ENCODE measurements at regions not wholly inside any gene's neighbourhood (a gene's known extent, or its start where the extent isn't known, plus 50 kb on each side); places are given as distances from the start of the nearest gene placed in this dataset.

DNA sequence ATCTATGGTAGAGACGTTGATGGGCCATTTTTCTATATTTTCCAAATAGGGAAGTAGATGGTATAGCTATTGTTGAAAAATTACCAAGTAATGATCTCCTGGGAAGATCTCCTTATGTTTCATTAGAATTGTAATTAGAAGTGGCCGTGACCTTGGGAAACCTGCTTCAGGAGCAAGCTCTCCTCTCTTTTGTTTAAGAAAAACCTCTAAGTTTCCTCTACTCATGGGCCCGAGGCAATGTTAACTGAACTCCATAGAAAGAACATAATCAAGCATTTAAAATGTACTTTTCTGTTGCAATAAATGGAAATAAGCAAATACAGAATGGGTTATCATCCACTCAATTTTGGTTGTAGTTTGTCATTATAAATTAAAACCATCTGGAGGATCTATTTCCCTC is 511.2 kb upstream of the MDFIC2 start:
- TF ChIP-seq CBFB (CRISPR knock-in tag; IDR thresholded peaks at IDR 0.05; ENCODE audit: low read depth) = no peak
- TF ChIP-seq, protein P1, sequence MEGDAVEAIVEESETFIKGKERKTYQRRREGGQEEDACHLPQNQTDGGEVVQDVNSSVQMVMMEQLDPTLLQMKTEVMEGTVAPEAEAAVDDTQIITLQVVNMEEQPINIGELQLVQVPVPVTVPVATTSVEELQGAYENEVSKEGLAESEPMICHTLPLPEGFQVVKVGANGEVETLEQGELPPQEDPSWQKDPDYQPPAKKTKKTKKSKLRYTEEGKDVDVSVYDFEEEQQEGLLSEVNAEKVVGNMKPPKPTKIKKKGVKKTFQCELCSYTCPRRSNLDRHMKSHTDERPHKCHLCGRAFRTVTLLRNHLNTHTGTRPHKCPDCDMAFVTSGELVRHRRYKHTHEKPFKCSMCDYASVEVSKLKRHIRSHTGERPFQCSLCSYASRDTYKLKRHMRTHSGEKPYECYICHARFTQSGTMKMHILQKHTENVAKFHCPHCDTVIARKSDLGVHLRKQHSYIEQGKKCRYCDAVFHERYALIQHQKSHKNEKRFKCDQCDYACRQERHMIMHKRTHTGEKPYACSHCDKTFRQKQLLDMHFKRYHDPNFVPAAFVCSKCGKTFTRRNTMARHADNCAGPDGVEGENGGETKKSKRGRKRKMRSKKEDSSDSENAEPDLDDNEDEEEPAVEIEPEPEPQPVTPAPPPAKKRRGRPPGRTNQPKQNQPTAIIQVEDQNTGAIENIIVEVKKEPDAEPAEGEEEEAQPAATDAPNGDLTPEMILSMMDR (IDR thresholded peaks at IDR 0.05) = no peak
- TF ChIP-seq, protein P2, sequence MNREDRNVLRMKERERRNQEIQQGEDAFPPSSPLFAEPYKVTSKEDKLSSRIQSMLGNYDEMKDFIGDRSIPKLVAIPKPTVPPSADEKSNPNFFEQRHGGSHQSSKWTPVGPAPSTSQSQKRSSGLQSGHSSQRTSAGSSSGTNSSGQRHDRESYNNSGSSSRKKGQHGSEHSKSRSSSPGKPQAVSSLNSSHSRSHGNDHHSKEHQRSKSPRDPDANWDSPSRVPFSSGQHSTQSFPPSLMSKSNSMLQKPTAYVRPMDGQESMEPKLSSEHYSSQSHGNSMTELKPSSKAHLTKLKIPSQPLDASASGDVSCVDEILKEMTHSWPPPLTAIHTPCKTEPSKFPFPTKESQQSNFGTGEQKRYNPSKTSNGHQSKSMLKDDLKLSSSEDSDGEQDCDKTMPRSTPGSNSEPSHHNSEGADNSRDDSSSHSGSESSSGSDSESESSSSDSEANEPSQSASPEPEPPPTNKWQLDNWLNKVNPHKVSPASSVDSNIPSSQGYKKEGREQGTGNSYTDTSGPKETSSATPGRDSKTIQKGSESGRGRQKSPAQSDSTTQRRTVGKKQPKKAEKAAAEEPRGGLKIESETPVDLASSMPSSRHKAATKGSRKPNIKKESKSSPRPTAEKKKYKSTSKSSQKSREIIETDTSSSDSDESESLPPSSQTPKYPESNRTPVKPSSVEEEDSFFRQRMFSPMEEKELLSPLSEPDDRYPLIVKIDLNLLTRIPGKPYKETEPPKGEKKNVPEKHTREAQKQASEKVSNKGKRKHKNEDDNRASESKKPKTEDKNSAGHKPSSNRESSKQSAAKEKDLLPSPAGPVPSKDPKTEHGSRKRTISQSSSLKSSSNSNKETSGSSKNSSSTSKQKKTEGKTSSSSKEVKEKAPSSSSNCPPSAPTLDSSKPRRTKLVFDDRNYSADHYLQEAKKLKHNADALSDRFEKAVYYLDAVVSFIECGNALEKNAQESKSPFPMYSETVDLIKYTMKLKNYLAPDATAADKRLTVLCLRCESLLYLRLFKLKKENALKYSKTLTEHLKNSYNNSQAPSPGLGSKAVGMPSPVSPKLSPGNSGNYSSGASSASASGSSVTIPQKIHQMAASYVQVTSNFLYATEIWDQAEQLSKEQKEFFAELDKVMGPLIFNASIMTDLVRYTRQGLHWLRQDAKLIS (CRISPR knock-in tag; IDR thresholded peaks at IDR 0.05; ENCODE audit: borderline replicate concordance) = no peak
- TF ChIP-seq, protein P3, sequence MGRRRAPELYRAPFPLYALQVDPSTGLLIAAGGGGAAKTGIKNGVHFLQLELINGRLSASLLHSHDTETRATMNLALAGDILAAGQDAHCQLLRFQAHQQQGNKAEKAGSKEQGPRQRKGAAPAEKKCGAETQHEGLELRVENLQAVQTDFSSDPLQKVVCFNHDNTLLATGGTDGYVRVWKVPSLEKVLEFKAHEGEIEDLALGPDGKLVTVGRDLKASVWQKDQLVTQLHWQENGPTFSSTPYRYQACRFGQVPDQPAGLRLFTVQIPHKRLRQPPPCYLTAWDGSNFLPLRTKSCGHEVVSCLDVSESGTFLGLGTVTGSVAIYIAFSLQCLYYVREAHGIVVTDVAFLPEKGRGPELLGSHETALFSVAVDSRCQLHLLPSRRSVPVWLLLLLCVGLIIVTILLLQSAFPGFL (CRISPR knock-in tag; IDR thresholded peaks at IDR 0.05; ENCODE audit: borderline replicate concordance) = no peak
- TF ChIP-seq KAT7 (CRISPR knock-in tag; IDR thresholded peaks at IDR 0.05; ENCODE audit: borderline replicate concordance) = no peak
- no peak for TF ChIP-seq TEAD4 (CRISPR knock-in tag; IDR thresholded peaks at IDR 0.05)
- TF ChIP-seq ZBTB21 (CRISPR knock-in tag; IDR thresholded peaks at IDR 0.05; ENCODE audit: borderline replicate concordance) = no peak

Measured in WTC11 (cell line).